Endothelial cell of umbilical vein (primary cell): ENCODE measurements at regions not wholly inside any gene's neighbourhood (a gene's known extent, or its start where the extent isn't known, plus 50 kb on each side); places are given as distances from the start of the nearest gene placed in this dataset.

Experiments
- BruUV-seq: library from RNA; stranded (reverse); fragments of 400-500 nt; replicated peaks from 2 replicates; lab custom pipeline; 2021; lab: Mats Ljungman, UMichigan
- CTCF ChIA-PET: fragments of 300-600, 350-600 bp; sonication (Branson Sonifier 250); formaldehyde crosslinking; loops from one replicate; lab custom pipeline; 2021; ENCODE audit warnings: antibody characterized with exemption, inconsistent platforms; lab: Charles Lee
- POLR2A ChIA-PET: fragments of 300-600, 350-600 bp; sonication (Branson Sonifier 250); formaldehyde crosslinking; loops from one replicate; lab custom pipeline; 2021; ENCODE audit warnings: antibody characterized with exemption, inconsistent platforms; lab: Charles Lee
- DNase-seq: peaks from one replicate; pipeline ENCODE4 v3.0.0-alpha.2; 2011; ENCODE audit warnings: low read depth, low spot score
- FAIRE-seq: peaks from 2 replicates; lab custom pipeline; 2011; peaks lifted over from hg19 to GRCh38; lab: Jason Lieb, UNC
- H2AFZ ChIP-seq: 2 replicates; pipeline ENCODE4 v1.6.0; 2012; ENCODE audit warnings: low read depth, low read length, control low read depth, inconsistent platforms
- H3K27ac ChIP-seq: 2 replicates; pipeline ENCODE4 v1.5.1; 2011; ENCODE audit warnings: low read depth, mild to moderate bottlenecking, control low read depth, low read length, moderate library complexity; ENCODE audit not compliant: insufficient read depth
- H3K27me3 ChIP-seq, 2 experiments: 2 replicates each; pipeline versions ENCODE4 v1.6.0 to v1.6.1; 2011; ENCODE audit warnings: low read length in 2 of 2, mixed read lengths in 1 of 2; ENCODE audit not compliant: control insufficient read depth in 2 of 2, insufficient read depth in 2 of 2
- H3K36me3 ChIP-seq, 2 experiments: 2 replicates in 1 of 2; 3 replicates in 1 of 2; pipeline ENCODE4 v1.5.1; 2011; ENCODE audit warnings: low read length in 2 of 2, mild to moderate bottlenecking in 1 of 2, moderate library complexity in 1 of 2; ENCODE audit not compliant: control insufficient read depth in 2 of 2, insufficient read depth in 2 of 2; ENCODE audit errors: extremely low read depth in 1 of 2
- H3K4me1 ChIP-seq: 3 replicates; pipeline ENCODE4 v1.5.1; 2011; ENCODE audit warnings: mild to moderate bottlenecking, low read length; ENCODE audit not compliant: control insufficient read depth, insufficient read depth; ENCODE audit errors: extremely low read depth
- H3K4me2 ChIP-seq: 2 replicates; pipeline ENCODE4 v1.6.1; 2011; ENCODE audit warnings: low read length, control low read depth, mixed read lengths; ENCODE audit not compliant: insufficient read depth
- H3K4me3 ChIP-seq, 3 experiments: fragments of 200-600 bp in 1 of 3; sonication (generic), shearing (Covaris generic) in 1 of 3; replicated peaks in 1 of 3; 2 replicates each; pipeline ENCODE4 v1.5.1; 2011 to 2016; ENCODE audit warnings: control low read depth in 3 of 3, low read length in 3 of 3, mild to moderate bottlenecking in 2 of 3, inconsistent platforms in 1 of 3, low read depth in 1 of 3, moderate library complexity in 1 of 3; ENCODE audit not compliant: insufficient read depth in 1 of 3
- H3K79me2 ChIP-seq: 2 replicates; pipeline ENCODE4 v1.6.0; 2012; ENCODE audit warnings: low read length, inconsistent platforms; ENCODE audit not compliant: control insufficient read depth, insufficient read depth
- H3K9ac ChIP-seq: replicated peaks from 2 replicates; pipeline ENCODE3; 2011; ENCODE audit warnings: low read length, control low read depth; ENCODE audit not compliant: insufficient read depth; ENCODE audit errors: extremely low read depth
- H3K9me1 ChIP-seq: replicated peaks from 3 replicates; pipeline ENCODE4 v1.6.0; 2011; ENCODE audit warnings: mild to moderate bottlenecking, low read length; ENCODE audit not compliant: control insufficient read depth, insufficient read depth; ENCODE audit errors: extremely low read depth
- H3K9me3 ChIP-seq: replicated peaks from 2 replicates; pipeline ENCODE4 v1.5.1; 2012; ENCODE audit warnings: low read length, inconsistent platforms; ENCODE audit not compliant: control insufficient read depth, insufficient read depth
- H4K20me1 ChIP-seq: replicated peaks from 2 replicates; pipeline ENCODE3; 2011; ENCODE audit warnings: mild to moderate bottlenecking, low read length; ENCODE audit not compliant: control insufficient read depth, insufficient read depth; ENCODE audit errors: extremely low read depth
- EZH2 ChIP-seq: IDR thresholded peaks from 2 replicates; pipeline ENCODE4 v1.6.1; 2012; ENCODE audit warnings: borderline replicate concordance, low read depth, mild to moderate bottlenecking, moderate library complexity, low read length, inconsistent platforms; ENCODE audit not compliant: severe bottlenecking
- FOS ChIP-seq: IDR thresholded peaks from 2 replicates; pipeline ENCODE4 v1.6.1; 2011; ENCODE audit warnings: mild to moderate bottlenecking, low read length, moderate library complexity, borderline replicate concordance; ENCODE audit not compliant: insufficient read depth
- GATA2 ChIP-seq: IDR thresholded peaks from 2 replicates; pipeline ENCODE4 v1.7.0; 2011; ENCODE audit warnings: low read depth, mild to moderate bottlenecking, moderate library complexity, mixed read lengths, low read length; ENCODE audit not compliant: insufficient read length, insufficient read depth
- JUN ChIP-seq: IDR thresholded peaks from 2 replicates; pipeline ENCODE4 v1.6.1; 2011; ENCODE audit warnings: borderline replicate concordance, low read depth; ENCODE audit not compliant: insufficient read length, insufficient read depth
- MYC ChIP-seq: IDR thresholded peaks from one replicate; pipeline ENCODE4 v1.6.1; 2011; ENCODE audit warnings: mild to moderate bottlenecking, low read depth, low read length
- POLR2AphosphoS5 ChIP-seq: IDR thresholded peaks from 2 replicates; pipeline ENCODE4 v1.6.1; 2012; ENCODE audit warnings: low read depth, mild to moderate bottlenecking, control low read depth, low read length, moderate library complexity; ENCODE audit not compliant: insufficient read depth
- dilution Hi-C: fragments of 300-500 bp; cut with MboI; formaldehyde crosslinking; loops from one replicate; pipeline ENCODE4 v1.15.0; 2019; ENCODE audit warnings: low sequenced_read_pairs; ENCODE audit not compliant: extremely low pct_ligation_motif_present
- intact Hi-C: fragments of 100-400 bp; cut with micrococcal nuclease; formaldehyde crosslinking; loops from one replicate; pipeline ENCODE4 v1.10.0; 2022
- TF ChIP-seq, protein P1 (sequence below): IDR thresholded peaks from 2 replicates; pipeline ENCODE4 v1.6.1; 2011; ENCODE audit not compliant: insufficient read depth, insufficient read length
- TF ChIP-seq, protein P2 (sequence below), 2 donors: IDR thresholded peaks; 1 replicate in 1 of 2; 2 replicates in 1 of 2; pipeline ENCODE4 v1.5.1; 2011; ENCODE audit warnings: low read length in 2 of 2, mild to moderate bottlenecking in 2 of 2, moderate library complexity in 2 of 2, control low read depth in 1 of 2, inconsistent platforms in 1 of 2, low read depth in 1 of 2; ENCODE audit not compliant: insufficient read depth in 1 of 2; ENCODE audit errors: extremely low read depth in 1 of 2

DNA sequence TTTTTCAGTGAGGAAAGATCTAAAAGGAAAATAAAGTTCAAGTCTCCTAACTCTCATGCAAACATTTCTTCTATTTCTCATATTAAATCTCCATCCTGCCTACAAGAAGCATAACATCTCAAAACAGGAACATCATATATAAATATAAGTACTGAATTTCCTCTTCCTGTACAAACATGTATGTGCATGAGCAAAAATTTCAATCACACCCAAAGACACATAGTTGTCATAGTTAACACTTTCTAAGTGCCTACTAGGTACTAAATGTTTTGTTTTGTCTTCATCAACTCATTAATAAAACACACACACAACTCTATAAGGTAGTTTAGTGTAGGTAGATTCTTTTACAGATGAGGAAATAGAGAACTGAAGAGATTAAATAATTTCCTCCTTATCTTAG, 237.1 kb upstream of the ADGRL2 start:
- intact Hi-C loops, result no loop called here
- CTCF ChIA-PET, result interaction anchor here (1.6 kb wide), 1 partner anchor 15 kb away, joined by 6 read pairs; no protein-coding TSS in a partner anchor
- no peaks in the 10 kb centered on the region for H3K27me3 ChIP-seq
- H2AFZ ChIP-seq, result no peak overlapping the region
- dilution Hi-C loops, result no loop called here
- DNase-seq (no peak), FAIRE-seq (no peak)
- POLR2A ChIA-PET, result no interaction called here
- BruUV-seq, result no TSS peak
- H3K27ac ChIP-seq, result no peak overlapping the region
- H3K36me3 ChIP-seq, result no peaks in the 10 kb centered on the region
- no peak for TF ChIP-seq EZH2
- TF ChIP-seq POLR2AphosphoS5, result no peak
- TF ChIP-seq FOS, result no peak
- TF ChIP-seq, protein P1, sequence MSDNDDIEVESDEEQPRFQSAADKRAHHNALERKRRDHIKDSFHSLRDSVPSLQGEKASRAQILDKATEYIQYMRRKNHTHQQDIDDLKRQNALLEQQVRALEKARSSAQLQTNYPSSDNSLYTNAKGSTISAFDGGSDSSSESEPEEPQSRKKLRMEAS, result no peak
- TF ChIP-seq, protein P2, sequence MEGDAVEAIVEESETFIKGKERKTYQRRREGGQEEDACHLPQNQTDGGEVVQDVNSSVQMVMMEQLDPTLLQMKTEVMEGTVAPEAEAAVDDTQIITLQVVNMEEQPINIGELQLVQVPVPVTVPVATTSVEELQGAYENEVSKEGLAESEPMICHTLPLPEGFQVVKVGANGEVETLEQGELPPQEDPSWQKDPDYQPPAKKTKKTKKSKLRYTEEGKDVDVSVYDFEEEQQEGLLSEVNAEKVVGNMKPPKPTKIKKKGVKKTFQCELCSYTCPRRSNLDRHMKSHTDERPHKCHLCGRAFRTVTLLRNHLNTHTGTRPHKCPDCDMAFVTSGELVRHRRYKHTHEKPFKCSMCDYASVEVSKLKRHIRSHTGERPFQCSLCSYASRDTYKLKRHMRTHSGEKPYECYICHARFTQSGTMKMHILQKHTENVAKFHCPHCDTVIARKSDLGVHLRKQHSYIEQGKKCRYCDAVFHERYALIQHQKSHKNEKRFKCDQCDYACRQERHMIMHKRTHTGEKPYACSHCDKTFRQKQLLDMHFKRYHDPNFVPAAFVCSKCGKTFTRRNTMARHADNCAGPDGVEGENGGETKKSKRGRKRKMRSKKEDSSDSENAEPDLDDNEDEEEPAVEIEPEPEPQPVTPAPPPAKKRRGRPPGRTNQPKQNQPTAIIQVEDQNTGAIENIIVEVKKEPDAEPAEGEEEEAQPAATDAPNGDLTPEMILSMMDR (IDR thresholded peaks at IDR 0.05; ENCODE audit: extremely low read depth in 1 of 2, insufficient read depth in 1 of 2, low read depth in 1 of 2, low read length in 2 of 2), result no peak
- no peaks in the 10 kb centered on the region for H3K9me1 ChIP-seq
- H3K9me3 ChIP-seq, result no peaks in the 10 kb centered on the region
- H3K4me2 ChIP-seq, result no peak overlapping the region
- no peak overlapping the region for H3K4me3 ChIP-seq
- no peaks in the 10 kb centered on the region for H3K79me2 ChIP-seq
- no peaks in the 10 kb centered on the region for H4K20me1 ChIP-seq
- no peaks in the 10 kb centered on the region for H3K4me1 ChIP-seq
- H3K9ac ChIP-seq, result no peak overlapping the region

DNA sequence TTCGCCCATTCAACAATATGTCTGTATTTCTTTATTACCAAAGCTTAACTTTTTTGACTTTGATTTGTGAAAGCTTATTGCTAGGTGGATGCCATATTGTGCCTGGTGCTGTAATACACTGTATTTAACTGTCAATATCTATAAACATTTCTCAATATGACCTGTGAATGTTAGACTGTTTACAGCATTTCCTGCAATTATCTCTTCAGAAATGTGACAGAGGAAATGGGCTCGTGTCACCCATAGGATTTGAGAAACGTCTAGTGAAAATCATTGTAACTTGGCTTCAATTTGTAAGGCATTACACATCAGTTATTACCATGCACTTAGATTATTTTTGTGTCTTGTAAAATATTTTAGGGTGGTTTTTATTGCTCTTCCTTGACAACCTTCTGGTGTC, 237.8 kb upstream of the ADGRL2 start:
- Histone ChIP-seq H3K4me2 (no peak overlapping the region), H2AFZ (no peak overlapping the region), H3K4me1 (no peaks in the 10 kb centered on the region), H3K27me3 (no peaks in the 10 kb centered on the region), H3K36me3 (no peaks in the 10 kb centered on the region), H4K20me1 (no peaks in the 10 kb centered on the region), H3K9me1 (no peaks in the 10 kb centered on the region), H3K9ac (no peak overlapping the region), H3K4me3 (no peak overlapping the region), H3K27ac (no peak overlapping the region), H3K79me2 (no peaks in the 10 kb centered on the region), H3K9me3 (no peaks in the 10 kb centered on the region)
- TF ChIP-seq JUN, result no peak
- no peak for TF ChIP-seq MYC
- TF ChIP-seq GATA2, result no peak
- TF ChIP-seq, protein P2 (IDR thresholded peaks at IDR 0.05; ENCODE audit: extremely low read depth in 1 of 2, insufficient read depth in 1 of 2, low read depth in 1 of 2, low read length in 2 of 2), result no peak
- no peak for TF ChIP-seq EZH2
- TF ChIP-seq POLR2AphosphoS5, result no peak
- TF ChIP-seq, protein P1, result no peak
- ChIA-PET POLR2A (no interaction called here), CTCF (interaction anchor here (1.6 kb wide), 1 partner anchor 13 kb away, joined by 6 read pairs; no protein-coding TSS in a partner anchor)
- no peak for FAIRE-seq
- intact Hi-C loops (no loop called here), dilution Hi-C loops (no loop called here)
- no TSS peak for BruUV-seq
- DNase-seq, result no peak
